Glomerular endothelial cell (primary cell): ENCODE measurements at regions not wholly inside any gene's neighbourhood (a gene's known extent, or its start where the extent isn't known, plus 50 kb on each side); places are given as distances from the start of the nearest gene placed in this dataset.
A peak's percentile ranks its signal among the peaks of the same experiment; 100 is the strongest.
"Not testable (repeated sequence)": the region's sequence is repeated elsewhere in the genome, so short reads cannot be mapped to it uniquely, and the experiment has no call there.

Experiments
- DNase-seq: peaks from one replicate; pipeline ENCODE4 v3.0.0-alpha.2; 2011; ENCODE audit warnings: low read depth, low spot score; ENCODE audit errors: extremely low read depth

- DNase-seq, result no peak
These were observed 51.6 kb upstream of the CNTLN start for GRCh38 chr9:17083258-17083657.

DNA sequence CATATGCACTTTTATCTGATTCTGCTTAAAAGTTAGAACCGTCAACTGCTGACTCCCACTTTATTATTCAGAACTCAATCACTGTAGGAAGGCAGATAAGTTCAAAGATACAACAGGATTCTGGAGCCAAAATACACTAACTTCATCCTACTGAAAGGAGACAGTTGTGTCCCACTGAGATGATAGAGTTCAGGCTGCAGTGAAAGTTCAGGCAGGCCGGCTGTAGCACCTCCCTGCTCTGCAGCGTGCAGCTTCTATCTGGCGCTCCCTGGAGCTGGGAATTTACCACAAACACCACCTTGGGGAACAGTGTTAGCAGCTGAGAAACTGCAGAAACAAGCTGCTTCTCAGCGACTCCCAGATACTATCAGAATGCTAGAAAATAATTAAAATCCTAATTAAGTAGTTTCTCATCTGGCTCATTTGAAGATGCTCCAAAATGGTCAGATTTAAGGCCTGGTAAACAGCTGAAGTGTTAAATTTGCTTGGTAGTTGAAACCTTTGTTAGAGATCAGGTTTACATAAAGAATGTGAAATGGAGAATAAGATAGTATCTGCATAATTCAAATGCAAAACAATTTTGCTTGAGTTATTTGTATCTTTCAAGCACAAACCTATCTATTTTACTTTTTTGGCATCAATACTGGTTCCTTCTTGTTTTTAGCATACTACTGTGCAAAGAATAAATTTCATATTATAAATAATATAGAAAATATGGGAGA is 52.3 kb upstream of the CNTLN start:
- no peak for DNase-seq

- DNase-seq, result no peak
These were observed 53.0 kb upstream of the CNTLN start for GRCh38 chr9:17081814-17082213.

GRCh38 chr9:17081351-17081750 is 53.5 kb upstream of the CNTLN start:
- no peak for DNase-seq

DNA sequence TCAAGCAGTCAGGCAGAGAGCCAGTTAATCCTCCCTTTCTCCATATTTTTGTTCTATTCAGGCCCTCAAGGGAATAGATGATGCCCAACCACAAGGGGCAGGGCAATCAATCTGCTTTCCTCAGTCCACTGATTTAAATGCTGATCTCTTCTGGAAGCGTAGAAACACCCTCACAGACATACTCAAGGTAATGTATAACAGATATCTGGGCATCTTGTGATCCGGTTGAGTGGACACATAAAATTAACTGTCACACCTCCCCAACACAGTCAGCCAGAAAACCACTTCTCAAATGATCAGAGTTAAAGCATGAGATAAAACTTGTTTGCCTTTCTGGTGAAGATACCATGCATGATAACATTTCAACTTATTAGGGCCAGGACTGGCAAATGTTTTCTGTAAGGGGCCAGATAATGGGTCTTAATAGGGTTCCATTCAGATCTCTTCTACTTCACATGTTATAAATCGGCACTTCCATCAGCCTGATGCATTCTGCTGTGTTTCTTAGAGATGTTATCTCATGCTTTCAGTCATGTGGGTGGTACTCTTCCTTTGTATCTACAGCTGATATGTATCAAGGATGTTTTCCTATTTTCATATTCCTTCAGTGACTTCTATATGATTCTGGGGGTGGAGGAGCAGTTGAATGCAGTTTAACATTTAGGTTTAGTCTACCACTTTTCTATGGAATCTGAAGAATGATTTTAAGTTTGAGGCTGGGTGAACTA is 58.9 kb upstream of the CNTLN start:
- no peak for DNase-seq

- DNase-seq, result no peak
These were observed 59.6 kb upstream of the CNTLN start for GRCh38 chr9:17075146-17075757.

DNA sequence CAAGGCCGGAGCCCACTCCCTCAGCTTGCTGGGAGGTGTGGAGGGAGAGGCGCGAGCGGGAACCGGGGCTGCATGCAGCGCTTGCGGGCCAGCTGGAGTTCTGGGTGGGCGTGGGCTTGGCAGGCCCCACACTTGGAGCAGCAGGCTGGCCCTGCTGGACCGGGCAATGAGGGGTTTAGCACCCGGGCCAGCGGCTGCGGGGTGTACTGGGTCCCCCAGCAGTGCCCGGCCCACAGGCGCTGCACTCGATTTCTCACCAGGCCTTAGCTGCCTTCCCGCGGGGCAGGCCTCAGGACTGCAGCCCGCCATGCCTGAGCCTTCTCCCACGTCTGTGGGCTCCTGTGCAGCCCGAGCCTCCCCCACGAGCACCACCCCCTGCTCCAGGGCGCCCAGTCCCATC is 62.3 kb upstream of the CNTLN start:
- not testable (repeated sequence) for DNase-seq

DNA sequence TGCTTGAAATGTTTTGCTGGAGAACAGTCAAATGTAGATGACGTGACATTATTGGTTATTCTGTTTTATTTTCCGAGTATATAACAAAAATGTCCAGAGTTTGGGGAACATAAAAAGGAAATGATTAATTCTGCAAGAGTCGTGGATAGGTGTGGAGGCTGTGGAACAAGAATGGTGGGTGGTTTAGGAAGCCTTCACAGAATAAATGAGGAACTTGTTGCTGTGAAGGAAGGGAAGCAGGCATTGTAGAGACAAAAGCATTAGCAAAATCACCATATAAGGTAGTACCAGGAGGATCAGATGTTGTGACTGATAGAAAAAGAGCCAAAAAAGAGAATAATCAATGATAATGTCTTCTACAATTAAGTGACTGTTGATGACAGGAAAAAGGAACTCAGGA is 66.2 kb upstream of the CNTLN start:
- no peak for DNase-seq

DNA sequence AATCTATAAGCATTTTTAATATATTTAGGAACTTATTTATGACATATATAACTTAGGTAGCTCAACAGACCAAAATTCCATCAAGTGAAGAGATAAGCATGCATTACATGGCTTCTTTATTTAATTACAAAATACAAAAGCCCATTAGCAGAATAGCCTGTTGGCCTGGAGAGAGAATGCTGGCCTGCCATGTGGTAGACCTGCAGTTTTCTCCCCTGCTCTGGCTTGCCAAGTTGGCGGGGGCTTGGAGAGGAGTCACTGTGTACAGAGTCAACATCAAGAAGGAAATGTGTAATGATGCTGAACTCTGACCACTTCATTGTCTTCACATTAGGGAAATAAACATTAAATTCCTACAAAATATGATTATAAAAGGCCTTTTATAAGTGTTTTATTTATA is 69.8 kb upstream of the CNTLN start:
- DNase-seq, result peak; percentile 31

DNA sequence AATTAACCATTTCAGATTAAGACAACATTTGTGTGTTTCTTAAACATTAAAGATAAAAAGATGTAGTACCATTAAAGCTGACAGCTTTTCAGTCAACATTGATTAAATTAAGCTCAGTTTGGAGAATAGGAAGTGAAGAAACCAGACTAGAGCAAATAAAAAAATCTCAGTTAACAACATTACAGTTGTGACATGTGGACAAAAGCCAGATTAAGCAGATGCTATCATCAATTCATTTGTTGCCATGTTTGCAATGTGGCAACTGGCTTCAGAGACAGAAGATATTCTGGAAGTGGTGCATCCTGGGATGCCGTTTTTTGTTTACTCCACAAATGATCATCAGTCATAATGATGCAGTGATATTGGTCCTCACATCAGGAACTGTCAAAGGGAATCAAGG is 70.3 kb upstream of the CNTLN start:
- no peak for DNase-seq

DNA sequence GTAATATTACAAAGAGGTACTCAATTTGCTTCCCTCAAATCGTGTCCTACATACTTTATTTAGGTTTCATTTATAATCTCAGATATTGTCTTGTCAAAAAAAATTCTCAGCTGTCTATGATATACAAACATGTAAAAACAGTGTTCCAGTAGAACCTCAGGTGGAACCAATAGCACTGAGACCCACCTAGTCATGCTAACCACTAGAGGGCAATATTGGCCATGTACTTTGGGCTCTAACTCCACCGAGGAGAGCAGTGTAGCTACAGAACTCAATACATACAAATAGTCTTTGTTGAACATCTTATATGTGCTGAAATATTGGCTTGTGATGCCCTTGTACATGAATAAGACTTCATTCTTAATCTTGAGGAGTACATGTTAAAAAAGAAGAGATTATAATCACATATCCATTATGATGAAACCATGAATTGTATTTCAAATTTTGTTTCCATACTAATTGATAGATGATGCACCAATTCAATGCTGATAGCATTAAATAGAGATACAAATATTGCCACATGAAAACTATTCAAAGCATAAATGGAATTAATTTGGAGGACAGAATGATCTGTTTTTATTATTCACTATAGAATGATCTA is 71.2 kb upstream of the CNTLN start:
- peak; percentile 18 for DNase-seq

DNA sequence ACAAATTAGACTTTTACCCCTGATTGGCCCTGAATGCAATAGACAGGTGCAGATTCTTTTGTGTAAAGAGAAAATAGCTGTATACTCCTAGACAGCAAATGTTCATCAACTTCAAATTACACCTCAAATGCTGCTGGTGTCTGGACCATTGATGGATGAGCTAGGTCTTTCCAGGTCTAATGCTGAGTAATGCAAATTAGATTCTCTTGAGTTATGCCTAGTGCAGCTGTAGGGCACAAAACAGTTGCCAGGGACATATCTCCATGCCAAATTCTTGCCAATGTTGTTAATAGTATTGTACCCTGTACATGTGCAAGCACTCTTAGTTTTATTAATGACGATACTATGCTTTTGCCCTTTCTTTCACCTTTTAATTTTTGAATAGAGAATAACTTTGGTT is 72.3 kb upstream of the CNTLN start:
- no peak for DNase-seq

GRCh38 chr9:17060450-17060849 is 74.4 kb upstream of the CNTLN start:
- no peak for DNase-seq

DNA sequence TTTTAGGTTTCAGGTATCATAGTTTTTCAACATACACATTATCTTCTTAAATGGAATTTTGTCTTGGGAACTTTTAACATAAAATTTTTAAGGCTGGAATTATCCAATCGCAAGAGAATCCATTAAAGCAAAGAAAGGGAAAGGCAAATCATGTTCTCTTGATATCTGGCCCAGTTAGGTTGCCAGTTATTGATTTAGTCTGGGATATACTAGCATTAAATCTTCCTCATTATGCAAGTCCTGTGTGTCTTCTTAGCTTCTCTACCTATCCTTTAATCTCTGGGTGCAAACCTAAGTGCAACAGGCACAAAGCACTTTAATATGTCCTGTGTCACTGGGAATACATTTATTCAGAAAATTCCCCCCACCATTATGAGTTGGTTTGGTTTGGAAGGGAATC is 75.4 kb upstream of the CNTLN start:
- DNase-seq, result no peak

DNA sequence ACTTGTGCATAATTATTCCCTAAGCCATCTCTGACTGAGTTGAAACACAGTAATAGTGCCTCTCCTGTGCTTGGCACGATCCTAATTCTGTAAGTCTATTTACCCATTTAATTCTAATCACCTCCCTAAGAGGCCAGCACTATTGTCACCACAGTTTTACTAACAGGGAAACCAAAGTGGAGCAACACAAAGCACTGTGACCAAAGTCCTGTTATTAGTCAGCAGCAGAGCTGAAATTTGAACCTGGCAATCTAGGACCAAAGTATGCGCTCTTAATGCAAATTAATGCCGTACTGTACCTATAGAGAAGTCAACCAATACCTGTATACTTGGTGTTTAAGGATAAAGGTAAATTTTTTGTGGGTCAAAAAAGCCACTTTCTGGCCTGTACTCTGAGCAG is 77.1 kb upstream of the CNTLN start:
- no peak for DNase-seq

DNA sequence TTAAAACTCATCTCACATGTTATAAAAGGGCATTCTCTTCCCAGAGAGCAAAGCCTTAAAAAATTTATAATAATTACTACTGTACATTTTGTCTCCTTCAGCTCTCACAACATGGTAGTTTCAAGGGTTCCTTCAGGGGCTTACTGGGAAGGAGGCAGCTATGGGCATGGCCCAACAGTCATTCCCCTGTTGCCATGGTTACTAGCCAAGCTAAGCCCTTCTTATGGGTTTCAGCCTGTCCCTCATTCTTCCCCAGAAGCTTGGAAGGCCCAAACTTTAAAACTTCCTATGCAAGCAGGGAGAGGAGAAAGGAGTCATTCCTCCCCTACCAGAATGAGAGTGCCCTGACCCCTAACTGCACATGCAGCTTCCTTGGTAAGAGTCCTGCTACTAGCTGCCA is 82.2 kb upstream of the CNTLN start:
- DNase-seq, result no peak

DNA sequence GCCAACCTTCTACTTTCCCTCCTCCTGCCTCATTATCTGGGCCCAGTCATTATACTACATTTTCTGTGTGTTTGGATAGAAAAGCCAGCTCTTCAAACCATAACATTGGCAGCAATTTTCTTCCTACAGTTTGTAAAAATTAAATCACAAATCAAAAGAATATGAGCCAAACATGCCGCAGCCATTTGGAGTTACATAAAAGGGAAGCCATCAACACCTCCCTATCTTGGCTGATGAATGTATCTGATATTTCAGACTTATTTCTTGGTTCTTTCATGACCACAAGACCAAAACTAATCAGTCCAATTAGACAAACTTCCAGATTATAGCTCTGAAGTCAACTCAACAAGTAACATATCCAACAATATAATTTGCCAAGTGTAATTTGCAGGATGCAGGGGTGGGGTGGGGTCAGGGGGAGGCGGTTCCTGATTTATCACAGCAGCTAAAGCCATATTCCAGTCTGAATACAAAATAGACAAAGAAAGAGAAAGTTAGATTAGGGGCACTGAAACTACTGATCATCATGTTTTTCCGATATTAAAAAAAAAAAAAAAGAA is 89.4 kb upstream of the CNTLN start:
- DNase-seq, result no peak

GRCh38 chr9:17031546-17031945 is 103.3 kb upstream of the CNTLN start:
- no peak for DNase-seq

GRCh38 chr9:17025281-17025680 is 109.6 kb upstream of the CNTLN start:
- DNase-seq, result no peak

GRCh38 chr9:17024129-17024528 is 110.7 kb upstream of the CNTLN start:
- DNase-seq, result no peak

DNA sequence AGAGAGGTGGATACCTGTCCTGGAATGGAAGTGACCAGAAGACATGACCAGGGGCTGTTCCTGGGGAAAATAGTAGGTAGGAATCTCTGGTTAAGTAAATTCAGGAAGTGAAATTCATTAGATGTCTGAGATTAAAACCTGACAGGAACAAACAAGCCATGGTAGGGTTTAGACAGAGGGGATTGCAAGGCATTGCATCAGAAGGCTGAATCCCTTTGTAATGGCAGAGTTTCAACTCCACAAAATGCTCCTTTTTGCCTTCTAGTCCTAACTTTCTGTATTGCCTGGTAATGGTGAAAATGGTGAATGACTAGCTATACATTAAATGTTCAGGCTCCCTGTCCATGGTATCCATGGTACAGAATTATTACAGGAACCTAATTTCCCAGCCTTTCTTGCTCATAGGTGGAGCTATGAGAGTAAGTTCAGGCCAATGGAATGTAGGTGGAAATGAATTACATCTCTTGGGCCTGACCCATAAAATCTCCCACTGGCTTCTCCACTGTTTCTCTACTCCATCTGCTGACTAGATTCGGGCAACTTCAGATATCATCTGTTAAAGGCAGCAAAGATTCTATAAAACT is 113.4 kb upstream of the CNTLN start:
- DNase-seq, result no peak
